NCI-H187 treated with DMSO at 0.1 percent for 48 hours (cell line): ENCODE measurements at regions not wholly inside any gene's neighbourhood (a gene's known extent, or its start where the extent isn't known, plus 50 kb on each side); places are given as distances from the start of the nearest gene placed in this dataset.
A peak's percentile ranks its signal among the peaks of the same experiment; 100 is the strongest.

Source experiments
- DNase-seq: peaks from one replicate; lab custom pipeline; 2025; lab: John Stamatoyannopoulos, UW

DNA sequence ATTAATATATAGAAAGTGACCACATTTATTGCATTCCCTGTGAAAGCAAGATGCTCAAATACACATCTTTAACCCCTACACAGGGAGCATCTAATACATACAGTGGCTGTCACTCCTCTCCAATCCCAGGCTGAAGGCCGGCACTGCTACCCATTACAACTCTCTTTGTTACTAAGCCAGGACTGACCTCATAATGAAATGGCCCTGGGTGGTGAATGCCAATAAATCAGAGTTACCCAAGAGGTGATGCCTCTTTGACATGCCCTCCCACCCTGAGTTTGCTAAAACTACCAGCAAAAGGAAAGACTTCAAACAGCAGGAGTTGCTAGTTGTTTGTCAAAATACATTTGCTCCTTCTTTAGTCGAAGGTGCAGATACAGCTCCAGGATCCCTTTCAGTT lies 214.2 kb downstream of the FOXA2 start:
- no peak for DNase-seq

DNA sequence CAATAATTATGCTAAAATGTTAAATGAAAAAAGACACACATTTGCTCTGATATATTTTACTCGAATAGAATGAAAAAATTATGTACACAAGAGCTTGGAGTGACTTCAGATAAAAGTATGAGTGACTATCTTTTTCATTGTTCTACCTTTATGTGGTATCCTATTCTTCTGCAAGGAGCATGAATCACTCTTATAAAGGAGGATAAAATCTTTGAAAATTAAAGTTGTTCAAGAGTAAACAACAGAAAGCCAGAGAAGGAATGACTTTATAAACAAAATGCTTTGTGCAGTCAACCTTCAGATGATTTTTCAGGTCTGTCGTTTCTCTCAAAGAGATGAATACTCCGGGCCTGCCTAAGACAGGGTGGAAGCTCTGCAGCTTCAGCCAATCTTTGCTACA lies 215.3 kb downstream of the FOXA2 start:
- no peak for DNase-seq

- DNase-seq, result no peak
Observed at GRCh38 chr20:22368235-22368634, 216.1 kb downstream of the FOXA2 start.

DNA sequence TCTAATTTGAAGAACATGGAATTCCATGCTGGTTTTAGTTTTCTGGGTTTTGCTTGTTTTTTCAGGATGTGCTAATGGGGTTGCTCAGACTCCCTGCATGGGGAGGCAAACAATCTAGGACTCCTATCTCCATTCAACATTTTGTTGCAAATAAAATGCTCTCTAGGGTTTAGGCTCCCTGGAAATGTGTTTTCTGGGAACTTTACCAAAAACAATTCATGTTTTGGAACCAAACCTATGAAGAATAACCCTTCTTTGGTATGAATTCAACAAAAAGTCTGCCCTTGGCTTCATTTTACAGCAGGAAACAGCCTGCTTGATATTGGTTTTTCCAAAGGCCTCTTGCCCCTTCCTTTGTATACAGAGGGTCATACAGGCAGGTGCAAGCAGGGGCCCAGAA lies 217.7 kb downstream of the FOXA2 start:
- DNase-seq, result no peak

GRCh38 chr20:22354647-22355046 lies 229.7 kb downstream of the FOXA2 start:
- DNase-seq, result no peak

DNA sequence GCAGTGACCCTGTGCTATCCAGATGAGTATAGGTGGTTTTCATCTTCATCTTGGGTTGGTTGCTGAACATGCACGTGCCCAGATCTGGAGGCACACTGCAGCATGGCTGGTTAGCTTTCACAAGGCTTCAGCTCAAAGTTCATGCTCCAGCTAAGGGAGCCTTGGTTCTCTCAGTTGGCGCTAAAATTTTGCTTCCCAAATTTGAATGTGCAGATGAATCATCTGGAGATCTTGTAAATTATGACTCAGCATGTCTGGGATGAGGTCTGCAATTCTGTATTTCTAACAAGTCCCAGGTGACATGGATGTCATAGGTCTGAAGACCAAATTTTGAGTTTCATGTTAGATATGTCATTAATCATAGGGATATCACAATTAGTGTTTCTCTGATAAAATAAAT lies 230.8 kb downstream of the FOXA2 start:
- no peak for DNase-seq

DNA sequence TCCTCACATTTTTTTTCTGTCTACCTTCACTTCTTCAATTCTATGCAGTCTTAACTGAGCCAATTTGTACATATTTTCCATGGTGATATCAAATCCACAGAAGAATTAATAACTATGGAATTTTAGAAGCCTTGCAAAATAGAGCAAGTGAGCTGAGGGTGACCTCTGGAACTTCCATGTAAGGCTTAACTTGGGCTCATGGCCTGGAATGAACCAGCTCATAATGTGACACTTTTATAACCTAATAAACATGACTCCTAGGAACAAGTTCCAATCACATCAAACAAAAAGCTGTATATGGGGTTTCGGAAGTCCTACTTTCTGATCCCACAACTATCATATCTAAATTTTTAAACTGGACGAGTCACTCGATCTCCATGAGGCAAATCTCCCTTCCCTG lies 232.4 kb downstream of the FOXA2 start:
- DNase-seq, result no peak

- DNase-seq, result no peak
Observed at GRCh38 chr20:22350624-22351023, 233.7 kb downstream of the FOXA2 start.

DNA sequence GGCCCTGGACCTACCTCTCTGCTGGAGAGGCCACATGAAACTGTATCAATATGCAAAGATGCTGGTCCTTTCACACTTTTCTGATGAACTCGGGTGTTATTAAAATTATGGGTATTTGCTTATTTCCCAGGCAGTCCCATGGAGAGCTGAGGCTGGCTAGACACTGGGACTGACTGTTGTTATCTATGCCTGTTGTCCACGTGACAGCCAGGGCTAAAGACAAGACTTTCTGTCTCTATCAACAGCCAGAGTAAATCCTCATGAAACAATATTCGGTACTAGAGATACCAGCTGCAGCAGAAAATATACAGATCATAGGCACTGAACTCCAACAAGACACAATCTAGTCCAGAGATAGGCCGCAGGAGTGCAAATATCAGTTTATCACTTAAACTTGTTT lies 236.4 kb downstream of the FOXA2 start:
- DNase-seq, result no peak

DNA sequence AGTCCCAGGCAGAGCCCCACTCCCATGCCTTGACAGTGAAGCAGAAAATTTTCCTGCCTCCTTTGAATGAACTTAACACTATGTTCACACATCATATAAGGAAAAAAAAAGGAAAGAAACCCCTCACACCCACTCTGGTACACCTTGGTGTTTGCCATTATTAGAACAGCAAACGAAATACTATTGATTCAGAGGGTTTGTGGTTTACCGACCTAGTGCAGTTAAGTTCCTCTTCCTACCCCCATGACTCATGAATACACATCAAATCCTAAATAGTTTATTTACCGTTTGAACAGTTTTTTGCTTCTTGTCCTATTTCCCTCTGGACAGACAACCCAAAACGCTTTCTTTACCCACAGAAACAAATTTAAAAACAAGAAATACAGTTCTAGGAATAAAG lies 237.7 kb downstream of the FOXA2 start:
- DNase-seq, result no peak

DNA sequence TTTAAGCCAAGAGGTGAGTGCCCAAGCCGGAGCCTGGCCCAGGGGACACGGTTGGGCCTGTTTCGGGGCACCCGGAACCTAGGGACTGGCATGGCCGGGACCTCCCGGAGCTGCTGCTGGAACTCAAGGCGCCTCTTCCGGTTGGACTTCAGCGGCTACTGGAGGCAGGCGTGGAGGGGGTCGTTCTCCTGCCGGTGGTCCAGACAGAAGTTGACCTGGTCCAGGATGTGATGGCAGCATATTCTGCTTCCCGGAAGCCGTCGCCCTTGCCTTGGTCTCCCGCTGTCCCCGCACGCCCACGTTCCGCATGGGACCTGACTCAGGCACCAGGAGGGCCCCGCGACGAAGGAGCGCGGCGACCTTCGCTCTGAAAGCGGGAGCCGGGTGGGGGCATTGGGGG lies 240.8 kb downstream of the FOXA2 start:
- no peak for DNase-seq

GRCh38 chr20:22342410-22342809 lies 242.0 kb downstream of the FOXA2 start:
- no peak for DNase-seq

DNA sequence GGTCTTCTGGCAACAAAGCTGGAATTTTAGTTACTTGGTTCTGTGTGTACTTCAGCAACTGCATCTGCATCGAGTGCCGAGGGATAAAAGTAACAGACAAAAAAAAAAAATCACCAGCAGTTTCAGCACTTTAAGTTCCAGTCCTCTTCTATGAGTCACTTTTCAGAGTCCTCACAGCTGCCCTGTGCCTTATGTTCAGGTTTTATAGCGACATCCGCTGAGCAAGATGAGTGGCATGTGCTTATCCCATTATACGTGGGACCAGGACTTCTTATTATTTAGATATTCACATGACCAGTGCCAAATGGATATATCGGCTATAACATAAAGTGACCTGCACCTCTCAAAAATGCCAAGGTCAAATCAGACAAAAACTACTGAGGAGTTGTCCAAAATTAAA lies 242.9 kb downstream of the FOXA2 start:
- no peak for DNase-seq

DNA sequence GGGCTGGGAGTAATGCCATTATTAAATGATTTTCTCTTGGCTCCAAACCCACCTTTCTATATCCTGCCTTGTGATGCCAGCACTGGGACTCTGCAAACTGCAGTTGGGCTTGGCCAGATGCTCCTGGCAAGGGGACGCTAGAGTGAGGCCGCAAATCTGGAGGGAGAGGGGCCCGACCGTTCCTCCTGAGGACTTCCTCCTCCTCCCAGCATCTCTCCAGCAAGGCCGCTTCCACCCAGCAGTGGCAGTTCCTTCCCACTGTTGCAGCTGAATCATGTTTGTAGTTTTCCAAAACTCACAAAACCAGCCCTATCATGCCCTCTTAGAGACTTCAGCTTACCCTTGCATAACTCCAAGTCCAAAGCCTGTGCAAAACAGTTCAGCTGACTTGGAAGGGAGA lies 244.4 kb downstream of the FOXA2 start:
- no peak for DNase-seq

GRCh38 chr20:22339091-22339881 lies 245.1 kb downstream of the FOXA2 start:
- peak; percentile 7 for DNase-seq

DNA sequence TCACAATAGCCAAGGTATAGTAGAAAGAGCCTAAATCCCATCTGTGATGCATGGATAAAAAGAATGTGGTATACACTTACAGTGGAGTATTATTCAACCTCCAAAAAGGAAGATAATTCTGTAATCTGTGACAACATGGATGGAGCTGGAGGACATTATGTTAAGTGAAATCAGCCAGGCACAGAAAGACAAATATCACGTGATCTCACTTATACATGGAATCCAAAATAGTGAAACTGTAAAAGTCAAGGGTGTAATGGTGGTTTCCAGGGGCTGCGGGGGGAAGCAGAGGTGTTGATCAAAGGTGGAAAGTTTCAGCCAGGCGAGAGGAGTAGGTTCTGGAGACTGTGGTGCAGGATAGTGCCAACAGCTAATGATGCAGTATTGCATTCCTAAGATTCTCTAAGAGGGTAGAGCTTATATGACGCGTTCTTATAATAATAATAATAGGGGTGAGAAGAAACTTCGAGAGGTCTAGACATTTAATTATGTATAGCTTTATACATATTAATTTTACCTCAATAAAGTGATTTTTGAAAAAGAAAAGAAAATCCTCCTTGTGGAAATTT lies 246.1 kb downstream of the FOXA2 start:
- DNase-seq, result no peak

DNA sequence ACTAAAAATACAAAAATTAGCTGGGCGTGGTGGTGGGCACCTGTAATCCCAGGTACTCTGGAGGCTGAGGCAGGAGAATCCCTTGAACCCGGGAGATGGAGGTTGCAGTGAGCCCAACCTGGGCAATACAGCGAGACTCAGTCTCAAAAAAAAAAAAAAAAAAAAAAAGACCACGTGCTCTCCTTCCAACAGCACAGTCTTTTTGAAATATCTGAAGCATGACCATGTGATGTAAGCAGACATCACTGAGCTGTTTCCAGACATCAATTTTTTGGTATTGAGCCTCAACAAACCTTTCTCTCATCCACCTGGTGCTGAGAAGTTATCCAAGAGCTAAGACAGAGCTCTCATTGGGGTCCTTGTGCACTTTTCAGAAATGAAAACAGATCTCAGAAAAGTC lies 249.2 kb downstream of the FOXA2 start:
- no peak for DNase-seq

- DNase-seq, result peak; percentile 13
Observed at GRCh38 chr20:22333885-22334545, 250.4 kb downstream of the FOXA2 start.

GRCh38 chr20:22324505-22324904 lies 259.9 kb downstream of the FOXA2 start:
- DNase-seq, result no peak

GRCh38 chr20:22322513-22322912 lies 261.9 kb downstream of the FOXA2 start:
- DNase-seq, result no peak

DNA sequence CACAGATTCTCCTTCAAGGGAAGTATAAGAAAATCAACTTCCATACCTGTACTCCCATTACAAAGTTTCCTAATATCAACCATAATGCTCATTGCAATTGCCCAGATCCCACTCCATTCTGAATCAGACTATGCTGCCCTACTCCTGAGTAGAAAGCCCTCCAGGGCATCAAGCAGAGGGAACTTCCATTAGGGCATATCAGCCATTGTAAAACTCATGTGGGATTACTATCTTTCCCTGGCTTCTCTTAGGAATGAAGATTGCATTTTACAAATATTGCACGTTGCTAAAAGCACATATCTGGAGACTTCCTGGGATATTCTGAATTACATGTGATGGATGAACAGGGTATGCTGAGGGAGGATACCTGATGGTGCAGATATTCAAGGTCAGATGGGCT lies 263.2 kb downstream of the FOXA2 start:
- DNase-seq, result no peak

DNA sequence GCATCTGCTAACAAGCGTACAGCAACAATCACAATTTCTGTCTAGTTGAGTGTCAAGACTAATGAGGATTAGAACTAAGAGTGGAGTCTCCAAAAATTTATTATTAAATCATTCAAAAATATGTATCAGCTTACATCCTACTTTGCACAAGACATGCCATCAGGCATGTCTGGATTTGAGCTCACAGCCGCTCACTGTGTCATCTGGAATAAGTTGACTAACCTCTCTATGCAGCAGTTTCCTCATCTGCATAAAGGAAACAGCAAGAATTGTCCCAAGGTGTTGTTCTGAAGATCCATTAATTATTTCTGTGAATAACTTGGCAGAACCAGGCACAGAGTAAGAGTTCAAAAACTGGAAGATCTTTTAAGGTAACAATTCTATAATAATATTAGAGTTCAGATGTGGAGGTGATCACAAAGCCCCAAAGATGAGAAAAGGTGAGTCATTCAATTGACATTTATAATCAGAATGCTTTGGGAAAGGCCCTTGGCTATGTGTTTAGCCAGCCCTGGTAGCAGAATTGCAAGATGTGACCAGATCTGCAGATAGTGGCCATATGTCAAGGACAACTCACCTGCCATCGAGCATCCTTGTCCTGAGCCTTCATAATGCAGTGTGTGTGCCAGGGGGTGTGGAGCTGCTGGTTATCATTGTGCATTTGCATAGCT lies 264.0 kb downstream of the FOXA2 start:
- DNase-seq, result no peak

- no peak for DNase-seq
Observed at GRCh38 chr20:22315771-22316170, 268.6 kb downstream of the FOXA2 start.
